Activated CD4-positive, alpha-beta T cell treated with anti-CD3 and anti-CD28 coated beads, Interleukin-10, Interleukin-2, amounts not matched to agents 100 ng/mL and 50 ng/mL, durations not matched to agents 16 hours and 8 hours (primary cell): ENCODE measurements at regions not wholly inside any gene's neighbourhood (a gene's known extent, or its start where the extent isn't known, plus 50 kb on each side); places are given as distances from the start of the nearest gene placed in this dataset.

Experiments used
- DNase-seq: peaks from one replicate; pipeline ENCODE4 v3.0.0-alpha.2; 2020

DNA sequence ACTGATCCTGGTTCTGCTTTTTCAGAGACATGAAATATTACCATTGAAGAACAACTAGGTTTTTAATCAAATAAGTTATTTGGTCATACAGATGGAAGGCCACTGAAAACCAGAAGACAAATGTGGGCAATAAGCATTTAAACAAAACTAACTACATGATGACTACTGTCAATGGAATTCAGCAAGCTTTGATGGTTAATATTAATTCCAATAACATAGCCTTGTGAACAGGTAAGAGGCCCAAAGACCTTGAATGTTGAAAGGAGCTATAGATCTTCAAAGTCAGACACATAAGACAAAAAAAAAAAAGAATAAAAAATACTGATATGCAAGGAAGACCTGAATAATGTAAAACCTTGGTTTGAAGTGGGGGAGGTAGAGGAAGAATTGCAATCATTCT, 1955.6 kb upstream of the CELF4 start:
- DNase-seq, result no peak

DNA sequence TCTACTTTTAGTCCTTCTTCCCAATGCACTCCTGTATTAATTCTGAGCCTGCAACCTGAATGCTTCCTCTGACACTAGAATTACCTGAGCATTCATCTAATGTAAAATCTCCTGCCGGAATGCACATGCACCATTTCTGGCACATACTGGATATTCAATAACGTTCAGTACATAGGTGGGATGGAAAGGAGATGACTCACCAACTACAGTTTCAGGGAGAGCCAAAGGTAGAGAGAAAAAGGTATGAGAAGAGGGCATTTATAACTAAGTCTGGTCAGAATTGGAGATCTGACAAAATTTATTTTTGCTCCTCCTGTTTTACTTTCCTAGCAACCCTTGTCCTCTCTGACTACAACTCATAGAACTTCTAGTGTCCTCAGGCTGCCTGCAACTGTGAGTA, 1954.1 kb upstream of the CELF4 start:
- no peak for DNase-seq

DNA sequence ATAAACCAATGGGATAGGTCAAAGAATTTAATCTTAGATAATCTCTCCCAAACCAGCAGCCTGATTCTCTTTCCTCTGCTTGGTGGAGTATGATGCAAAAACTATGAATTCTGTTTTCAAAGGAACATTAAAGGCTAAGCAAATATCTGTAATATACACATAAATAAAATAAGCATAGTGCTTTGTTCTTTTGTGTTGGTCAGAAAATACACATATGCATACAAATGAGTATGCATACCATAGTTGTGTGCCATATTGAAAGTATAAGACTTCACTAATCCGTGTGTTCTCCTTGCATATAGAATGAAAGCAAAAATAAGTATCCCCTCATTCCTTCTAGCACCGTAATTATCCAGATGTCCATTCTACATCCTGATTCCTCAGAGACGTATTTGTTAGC, 1949.7 kb upstream of the CELF4 start:
- DNase-seq, result no peak

DNA sequence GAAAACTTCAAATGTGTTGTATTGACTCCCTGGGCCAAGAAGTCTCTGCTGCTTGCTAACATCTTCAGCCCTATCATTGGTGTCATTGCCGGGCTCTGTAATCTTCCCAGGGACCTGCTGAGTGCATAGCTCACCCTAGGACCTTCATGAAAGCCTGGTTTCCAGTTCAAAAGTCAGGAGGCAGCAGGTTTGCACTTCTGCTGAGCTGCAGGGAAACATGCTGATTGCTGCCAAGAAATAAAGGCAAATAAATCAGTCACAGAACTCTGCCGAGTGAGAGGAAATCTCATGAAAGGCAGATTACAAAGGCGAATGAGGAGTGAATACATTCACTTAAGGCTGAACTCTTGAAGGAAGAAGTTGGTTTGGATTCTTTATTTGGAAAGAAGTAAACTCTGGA, 1947.6 kb upstream of the CELF4 start:
- DNase-seq, result no peak

DNA sequence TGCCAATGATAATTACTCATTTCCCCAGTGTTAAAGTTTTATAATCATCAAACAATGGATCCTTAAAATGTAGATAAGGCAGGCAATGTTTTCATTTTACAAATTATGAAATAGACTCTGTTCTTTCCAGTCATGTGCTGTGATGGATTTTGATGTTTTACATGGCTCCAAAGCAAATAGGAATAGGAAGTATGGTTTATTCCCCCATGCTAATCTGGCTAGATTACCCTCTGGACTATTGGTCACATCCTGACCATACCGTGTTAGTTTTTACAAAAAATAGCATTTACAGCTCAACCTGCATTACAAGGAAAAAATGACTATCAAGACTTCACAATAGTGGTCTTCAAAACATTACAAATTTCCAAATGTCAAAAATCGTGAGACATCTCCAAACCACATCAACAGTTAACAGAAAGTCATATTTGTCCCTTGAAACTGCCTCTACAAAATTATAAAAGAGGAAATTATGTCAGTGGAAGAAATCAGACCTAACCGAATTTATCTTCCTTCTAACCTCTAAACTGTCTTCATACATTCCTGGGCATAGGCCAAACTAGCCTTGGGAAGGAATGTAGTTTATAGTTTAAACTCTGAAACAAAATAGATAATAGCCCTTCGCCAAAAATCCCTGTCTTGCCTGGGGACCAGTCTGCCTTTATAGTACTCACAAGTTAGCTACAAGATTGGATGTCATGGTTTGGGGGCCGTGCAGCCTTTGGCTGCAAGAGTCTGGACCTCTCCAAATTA, 1941.2 kb upstream of the CELF4 start:
- DNase-seq, result no peak

DNA sequence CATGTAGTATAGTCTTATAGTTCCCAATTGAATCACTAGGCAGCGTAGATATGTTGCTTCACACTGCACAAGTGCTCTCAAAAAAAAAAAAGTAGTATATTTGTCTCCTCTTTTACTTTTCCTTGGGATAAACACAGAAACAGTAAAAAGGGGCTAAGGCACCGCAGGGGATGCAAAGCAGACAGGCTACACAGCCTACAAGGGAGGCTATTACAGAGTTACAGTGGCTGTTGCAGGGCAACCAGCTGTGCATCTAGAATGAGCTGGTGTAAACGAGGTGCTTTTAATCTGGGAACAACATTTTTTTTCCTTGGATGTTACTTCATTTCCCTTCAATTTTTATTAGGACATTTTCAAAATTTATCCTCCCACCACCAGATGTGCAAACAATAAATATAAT, 1934.7 kb upstream of the CELF4 start:
- no peak for DNase-seq

DNA sequence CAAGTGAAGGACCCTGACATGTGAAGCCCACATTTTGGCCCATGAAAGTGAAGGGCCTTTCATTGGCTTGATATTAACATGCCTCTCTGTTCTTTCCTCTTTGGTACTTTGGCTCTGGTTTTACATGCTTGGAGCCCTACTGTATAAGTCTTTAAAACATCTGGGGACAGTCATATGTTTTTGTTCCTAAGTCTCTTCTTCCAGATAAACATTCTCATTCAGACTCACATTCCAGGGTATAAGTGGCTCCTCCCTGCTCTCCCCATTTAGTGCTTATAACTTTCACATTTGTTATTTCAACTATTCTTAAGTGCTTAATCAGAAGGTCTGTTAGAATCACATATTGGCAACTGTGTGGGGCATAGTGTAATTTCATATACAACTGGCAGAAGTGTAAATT, 1932.2 kb upstream of the CELF4 start:
- DNase-seq, result no peak

DNA sequence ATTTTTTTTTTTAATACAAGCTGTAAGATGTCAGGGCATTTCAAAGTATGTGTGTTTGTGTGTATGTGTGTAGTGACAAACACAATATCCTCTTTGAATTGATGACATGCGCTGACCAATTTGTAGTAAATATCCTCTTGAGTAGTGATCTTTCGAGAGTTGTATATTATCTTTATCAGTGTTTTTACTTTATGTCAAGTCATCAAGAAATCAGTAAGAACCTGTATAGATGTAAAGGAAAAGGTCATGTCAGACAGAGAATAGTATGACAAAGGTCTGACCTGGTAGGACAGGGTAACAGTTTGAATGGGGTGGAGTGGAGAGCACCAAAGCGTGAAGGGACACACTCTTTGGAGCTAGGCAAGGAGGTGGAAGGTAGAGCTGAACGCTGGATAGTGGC, 1931.4 kb upstream of the CELF4 start:
- DNase-seq, result no peak

DNA sequence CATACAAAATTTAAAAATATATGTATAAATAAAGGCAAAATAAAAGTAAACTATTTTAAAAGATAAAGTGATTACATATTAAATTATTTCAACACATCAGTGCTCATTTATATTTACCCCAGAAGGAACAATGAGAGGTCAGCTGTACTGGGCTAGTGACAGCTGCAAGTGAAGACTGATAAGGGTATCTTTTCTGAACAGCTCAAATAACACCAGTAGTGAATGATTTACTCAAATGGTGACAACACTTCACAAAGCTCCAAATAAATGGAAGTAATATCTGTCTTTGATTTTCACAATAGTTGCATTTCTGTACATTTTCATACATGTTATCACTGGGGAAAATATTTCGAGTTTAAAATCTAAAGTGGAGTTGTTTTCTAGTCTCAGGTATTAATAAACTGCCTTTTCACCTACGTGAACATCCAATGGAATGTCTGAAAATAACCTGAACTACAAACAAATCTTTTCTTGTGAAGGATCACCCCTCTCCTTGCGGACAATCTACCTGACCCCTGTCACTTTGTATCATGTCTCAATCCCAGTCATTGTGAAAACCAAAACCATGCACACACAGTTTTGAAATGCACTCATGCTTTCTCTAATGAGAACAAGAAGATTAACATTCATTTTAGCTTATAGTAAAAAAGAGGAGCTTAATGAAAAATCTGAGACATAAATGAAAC, 1928.8 kb upstream of the CELF4 start:
- peak; percentile 7 for DNase-seq

DNA sequence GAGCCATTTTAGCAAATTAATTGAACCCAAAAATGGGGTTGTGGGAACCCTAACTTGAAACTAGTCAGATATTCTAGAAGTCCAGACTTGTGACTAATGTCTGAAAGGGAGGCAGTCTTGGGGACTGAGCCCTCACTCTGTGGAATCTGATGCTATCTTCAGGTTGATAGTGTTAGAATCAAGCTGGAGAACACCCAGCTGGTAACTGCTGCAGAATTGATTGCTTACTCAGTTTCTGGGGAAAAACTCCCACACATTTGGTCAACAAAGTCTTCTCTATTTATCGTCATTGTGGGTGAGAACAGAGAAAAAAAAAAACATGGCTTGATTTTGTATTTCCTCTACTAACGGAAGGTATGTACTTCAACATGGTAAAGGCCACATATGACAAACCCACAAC, 1925.8 kb upstream of the CELF4 start:
- no peak for DNase-seq

DNA sequence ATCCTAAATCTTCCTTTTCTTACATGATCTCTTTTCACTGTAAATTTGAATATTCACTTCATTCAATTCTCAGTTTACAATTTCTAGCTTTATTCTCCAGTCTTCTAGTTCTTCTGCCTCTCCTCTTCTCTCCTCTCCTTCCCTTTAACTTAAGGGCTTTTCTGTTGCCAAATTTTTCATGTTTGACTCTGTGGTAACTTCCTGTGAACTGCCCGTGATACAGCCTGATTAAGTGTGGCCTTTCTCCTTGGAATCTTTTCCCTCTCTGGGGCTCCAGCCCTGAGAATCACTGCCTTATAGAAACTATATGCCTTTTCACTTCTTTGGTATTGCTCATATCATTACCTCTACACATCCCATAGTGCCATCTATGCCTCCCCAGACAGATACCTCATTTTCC, 1923.8 kb upstream of the CELF4 start:
- no peak for DNase-seq

DNA sequence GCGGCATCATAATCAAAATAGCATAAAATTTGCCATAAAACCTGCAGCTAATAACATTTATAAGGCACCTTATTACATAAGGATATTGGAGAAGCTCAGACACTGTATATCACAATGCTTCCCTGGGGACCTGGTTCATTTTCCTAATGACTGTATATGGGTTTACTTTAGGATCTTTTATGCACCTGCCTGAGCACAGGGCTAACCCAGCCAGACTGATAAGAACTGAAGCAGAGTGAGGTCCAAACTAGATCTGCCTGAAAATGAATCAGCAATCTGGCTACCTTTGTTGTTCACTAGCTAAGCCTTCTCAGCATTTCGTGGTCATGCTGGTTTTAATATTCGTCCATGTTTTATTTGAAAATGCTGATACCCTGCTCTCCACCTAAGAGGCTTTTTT, 1922.3 kb upstream of the CELF4 start:
- no peak for DNase-seq

DNA sequence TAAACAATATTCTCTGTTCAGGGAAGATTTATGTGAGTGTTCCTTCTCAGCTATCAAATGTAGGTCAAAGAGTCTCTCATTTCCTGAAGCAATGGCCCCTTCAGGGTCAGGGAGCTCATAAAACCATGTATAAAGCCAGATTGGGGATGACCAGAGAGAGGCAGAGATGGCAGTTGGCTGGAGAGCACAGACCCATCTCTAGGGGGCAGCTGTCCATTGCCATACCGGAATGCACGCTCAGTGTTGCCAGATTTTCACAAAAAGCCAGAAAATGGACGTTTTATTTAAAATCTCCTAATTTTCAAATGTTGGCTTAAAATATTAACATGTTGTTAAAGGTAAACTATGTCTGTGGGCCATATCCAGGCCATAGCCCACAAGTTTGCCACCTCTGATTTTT, 1920.7 kb upstream of the CELF4 start:
- no peak for DNase-seq

DNA sequence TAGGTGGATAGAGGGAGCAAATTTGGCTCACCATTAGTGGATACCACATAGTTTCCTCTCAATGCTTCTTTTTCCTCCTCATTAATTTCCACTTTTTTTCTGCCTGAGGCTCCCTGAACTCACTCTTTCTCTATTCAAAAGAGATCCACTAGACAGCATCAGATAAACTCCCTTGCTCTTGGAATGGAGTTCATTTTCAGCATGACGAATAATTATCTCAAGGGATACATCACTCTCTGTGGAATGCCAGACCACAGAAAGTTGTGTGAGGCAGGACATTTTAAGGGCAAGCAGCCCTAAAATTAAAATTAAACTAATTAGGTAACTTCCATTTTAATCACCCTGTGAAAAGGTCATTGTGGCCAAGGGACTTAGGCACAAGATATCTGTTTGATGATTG, 1920.1 kb upstream of the CELF4 start:
- DNase-seq, result no peak

DNA sequence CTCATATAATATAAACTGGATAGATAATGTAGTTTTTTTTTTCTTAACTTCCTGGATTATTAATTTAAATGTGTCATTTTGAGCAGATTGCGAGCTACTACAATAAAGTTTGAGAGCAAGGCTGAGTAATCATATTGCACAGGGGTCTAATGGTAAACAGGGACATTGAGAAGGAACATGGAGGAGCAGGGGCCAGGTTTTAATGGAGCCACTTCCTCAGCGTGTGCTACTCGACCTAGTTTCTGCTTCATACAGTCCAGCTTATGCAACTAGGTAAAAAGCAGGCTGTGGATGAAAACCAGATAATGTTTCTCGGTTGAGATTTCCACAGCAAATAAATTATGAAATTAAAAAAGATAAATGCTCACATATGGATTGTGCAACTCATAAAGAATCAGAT, 1915.7 kb upstream of the CELF4 start:
- DNase-seq, result no peak

DNA sequence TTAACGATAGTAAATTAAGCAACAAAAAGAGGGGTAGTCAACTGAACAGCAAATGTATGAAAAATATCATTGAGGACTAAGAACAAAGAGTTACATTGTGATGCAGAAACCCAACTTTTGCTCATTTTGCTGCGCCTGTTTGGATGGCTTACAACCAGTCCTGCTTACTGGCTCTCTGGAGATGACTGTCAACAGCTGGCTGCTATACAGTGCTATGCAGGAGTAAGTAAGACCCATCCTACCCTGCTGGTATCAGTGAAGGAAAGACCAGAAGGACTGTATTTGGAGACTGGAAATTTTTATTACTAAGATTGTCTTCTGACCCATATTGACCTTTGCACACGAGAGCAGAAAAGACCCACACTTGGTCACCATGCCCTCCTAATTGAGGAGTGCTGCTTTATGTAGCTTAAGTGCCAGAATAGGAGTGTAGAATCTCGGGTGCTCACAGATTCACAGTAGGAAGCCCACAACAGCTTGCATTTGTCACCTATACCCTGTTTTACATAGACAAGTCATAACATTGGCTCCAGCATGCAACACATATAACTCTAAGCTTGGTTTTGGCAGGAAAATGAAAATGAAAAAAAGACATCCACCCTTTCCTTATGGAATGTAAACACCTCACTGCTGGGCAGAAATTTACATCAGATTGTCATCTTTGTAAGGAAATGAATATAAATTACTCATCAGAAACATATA, 1915.0 kb upstream of the CELF4 start:
- DNase-seq, result no peak

DNA sequence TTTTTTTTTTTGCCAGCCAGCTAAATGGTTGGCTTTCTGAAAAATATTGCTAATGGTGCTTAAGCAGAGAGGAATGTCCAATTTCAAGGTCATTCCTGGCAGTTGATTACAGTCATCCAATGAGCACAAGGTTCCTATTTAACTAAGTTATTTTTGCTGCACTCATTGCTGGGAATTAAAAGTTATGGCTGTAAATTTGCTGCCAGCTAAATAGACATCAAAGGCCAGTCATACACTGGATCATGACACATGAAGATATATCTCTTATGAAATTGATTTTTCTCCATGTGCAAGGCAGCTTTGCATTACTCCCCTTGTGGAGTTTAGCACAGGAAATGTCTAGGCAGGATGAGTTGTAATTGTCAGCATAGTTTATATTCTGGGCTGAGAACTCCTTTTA, 1898.4 kb upstream of the CELF4 start:
- no peak for DNase-seq

DNA sequence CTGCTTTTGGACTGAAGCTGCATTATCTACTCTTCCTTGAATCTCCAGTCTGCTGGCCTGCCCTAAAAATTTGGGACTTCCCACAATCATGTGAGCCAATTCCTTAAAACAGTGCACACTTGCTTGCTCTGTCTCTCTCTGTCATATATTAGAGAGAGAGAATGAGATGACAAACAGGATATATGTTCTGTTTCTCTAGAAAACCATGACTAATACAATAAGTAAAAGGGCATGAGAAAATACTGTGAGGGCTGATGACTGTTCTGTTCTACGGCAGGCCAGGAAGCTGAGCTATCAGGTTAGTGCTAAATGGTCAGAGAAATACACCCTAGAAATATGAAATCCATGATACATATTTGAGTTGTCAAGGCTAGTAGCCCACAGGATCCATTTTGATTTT, 1896.8 kb upstream of the CELF4 start:
- DNase-seq, result no peak

DNA sequence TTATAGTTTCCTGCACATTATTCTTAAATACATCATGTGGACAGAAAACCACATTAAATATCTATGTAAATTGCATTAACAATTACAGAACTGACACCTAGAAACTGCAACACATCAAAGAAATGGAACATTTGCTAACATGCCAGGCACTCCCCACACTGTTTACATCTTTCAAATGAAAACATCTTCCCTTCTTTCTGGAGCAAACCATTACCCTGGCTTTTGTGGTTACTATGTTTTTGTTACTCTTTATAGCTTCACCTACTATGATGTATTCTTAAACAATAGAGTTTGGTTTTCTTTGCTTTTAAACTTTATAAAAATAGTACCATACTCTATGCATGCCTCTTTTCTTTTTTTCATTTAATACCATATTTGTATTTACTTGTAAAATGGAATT, 1894.5 kb upstream of the CELF4 start:
- no peak for DNase-seq

DNA sequence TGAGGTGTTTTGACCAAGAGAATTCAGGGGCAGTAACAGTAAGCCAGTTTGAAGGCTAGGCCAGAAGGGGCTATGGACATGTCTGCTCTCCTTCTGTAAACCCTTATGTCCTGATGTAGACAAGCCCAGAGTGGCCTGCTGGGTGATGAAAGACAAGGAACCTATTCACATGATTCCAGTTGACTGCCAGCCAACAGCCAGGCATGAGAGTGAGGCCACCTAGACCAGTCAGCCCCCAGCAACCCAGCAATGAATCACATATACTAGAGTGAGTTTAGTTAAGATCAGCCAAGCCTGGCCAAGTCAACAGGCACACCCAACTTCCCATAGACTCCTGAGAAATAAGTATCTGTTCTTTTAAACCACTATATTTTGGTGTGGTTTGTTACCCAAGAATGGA, 1889.7 kb upstream of the CELF4 start:
- DNase-seq, result no peak

DNA sequence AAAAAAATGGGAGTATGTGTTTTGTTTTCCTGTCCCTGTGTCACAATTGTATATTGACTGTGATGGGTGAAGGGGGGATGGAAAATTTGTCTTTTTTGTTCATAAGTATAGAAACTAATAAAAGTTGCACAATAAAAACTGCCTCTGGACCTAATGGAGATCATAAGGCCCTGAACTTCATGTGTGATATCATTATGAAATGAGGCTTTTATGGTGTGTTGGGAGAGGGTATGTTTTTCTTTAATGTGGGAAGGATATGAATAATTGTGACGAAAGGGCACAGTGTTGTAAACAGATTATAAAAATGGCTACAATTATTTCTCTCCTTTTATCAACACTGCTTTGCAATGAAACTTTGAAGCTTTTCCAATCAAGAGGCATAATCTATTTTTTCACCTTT, 1889.3 kb upstream of the CELF4 start:
- DNase-seq, result no peak

DNA sequence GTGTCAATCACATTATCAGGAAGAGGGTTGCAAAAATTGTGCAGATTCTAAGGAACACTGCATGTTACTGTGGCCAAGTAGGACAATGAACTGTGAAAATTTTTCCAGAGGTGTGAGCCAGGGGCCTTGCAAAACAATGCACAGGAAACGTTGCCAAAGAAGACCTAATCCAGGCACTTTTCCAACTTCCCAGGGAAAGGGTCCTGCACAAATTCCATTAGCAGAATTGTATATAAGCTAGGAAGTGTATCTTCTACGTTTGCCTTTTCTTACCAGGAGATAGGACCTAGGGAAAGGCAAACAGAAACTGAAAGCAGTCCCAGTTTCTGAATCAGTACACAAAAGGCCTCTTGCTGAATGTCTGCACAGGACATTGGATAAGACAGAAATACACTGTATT, 1888.3 kb upstream of the CELF4 start:
- no peak for DNase-seq

DNA sequence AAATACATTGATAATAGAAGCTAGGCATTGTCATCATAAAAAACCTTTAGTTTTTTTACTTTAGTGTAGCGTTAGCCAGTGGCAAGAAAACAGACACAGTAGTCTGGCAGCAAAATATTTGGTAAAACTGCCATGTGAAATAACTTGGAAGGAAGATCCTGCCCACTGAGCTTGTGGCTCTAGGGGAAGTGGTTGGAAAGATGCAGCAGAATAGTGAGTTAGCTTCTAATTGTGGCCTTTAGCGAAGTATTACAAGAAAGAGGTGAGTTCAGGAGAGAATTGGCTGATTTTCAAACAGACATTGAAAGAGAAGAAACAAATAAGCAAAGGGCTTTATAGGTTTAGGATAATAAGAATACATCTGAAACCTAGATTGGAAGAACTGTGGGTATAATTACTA, 1887.8 kb upstream of the CELF4 start:
- DNase-seq, result no peak

DNA sequence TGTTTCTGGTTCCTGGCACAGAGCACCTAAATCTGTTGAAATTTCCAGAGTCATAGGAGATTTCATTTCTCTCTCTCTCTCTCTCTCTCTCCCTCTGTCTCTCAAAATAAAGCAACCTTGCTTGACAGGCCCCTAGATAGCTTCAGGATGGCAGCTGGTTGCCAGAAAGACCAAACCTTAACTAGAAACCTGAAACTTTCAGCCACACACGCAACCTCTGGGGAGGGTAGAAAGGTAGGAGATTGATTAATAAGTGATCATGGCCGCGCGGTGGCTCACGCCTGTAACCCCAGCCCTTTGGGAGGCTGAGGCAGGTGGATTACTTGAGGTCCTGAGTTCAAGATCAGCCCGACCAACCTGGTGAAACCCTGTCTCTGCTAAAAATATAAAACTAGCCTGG, 1885.4 kb upstream of the CELF4 start:
- no peak for DNase-seq
